K562 (cell line): ENCODE measurements at regions not wholly inside any gene's neighbourhood (a gene's known extent, or its start where the extent isn't known, plus 50 kb on each side); places are given as distances from the start of the nearest gene placed in this dataset.

Source experiments
- ATAC-seq: fragments of 200-7000 bp; cut with Tn5 transposase; 3 replicates; pipeline ENCODE4 v1.9.1; 2020; ENCODE audit warnings: moderate library complexity
- BruUV-seq: library from RNA; stranded (reverse); fragments of 400-500 nt; replicated peaks from 2 replicates; lab custom pipeline; 2021; lab: Mats Ljungman, UMichigan
- CTCF ChIA-PET: fragments of 300-600 bp; formaldehyde crosslinking; extraction: SDS; loops from one replicate; lab custom pipeline; 2021; ENCODE audit warnings: low intra/inter-chr PET ratio; lab: Yijun Ruan, JAX
- POLR2A ChIA-PET: fragments of 300-600, 350-650 bp; sonication (Branson Sonifier 250); formaldehyde crosslinking; extraction: SDS; loops from one replicate; lab custom pipeline; 2021; ENCODE audit warnings: antibody characterized with exemption, inconsistent platforms; lab: Yijun Ruan, JAX
- DNase-seq, 4 experiments: peaks; one replicate each; pipeline versions ENCODE4 v3.0.0 to v3.0.0-alpha.2; 2011 to 2018; ENCODE audit warnings: low spot score in 3 of 4, mixed read lengths in 3 of 4; ENCODE audit errors: extremely low read depth in 1 of 4
- FAIRE-seq: peaks from 2 replicates; lab custom pipeline; 2011; peaks lifted over from hg19 to GRCh38; lab: Jason Lieb, UNC
- H2AFZ ChIP-seq: 2 replicates; pipeline ENCODE4 v1.6.0; 2011; ENCODE audit warnings: low read depth, low read length, control low read depth, inconsistent platforms
- H3K27ac ChIP-seq: fragments of 200-600 bp; 3 replicates; pipeline ENCODE4 v1.8.0; 2011; ENCODE audit warnings: low read depth, mild to moderate bottlenecking, control low read depth, inconsistent platforms, low read length, moderate library complexity, mixed read lengths; ENCODE audit errors: extremely low read depth
- H3K27me3 ChIP-seq, 2 experiments: fragments of 300-600 bp in 1 of 2; 2 replicates in 1 of 2; 3 replicates in 1 of 2; pipeline versions ENCODE4 v1.6.0 to v1.8.0; 2011; ENCODE audit warnings: inconsistent platforms in 2 of 2, low read length in 2 of 2, mild to moderate bottlenecking in 1 of 2, mixed read lengths in 1 of 2, moderate library complexity in 1 of 2; ENCODE audit not compliant: control insufficient read depth in 2 of 2, insufficient read depth in 2 of 2
- H3K36me3 ChIP-seq: fragments of 300-600 bp; 3 replicates; pipeline ENCODE4 v1.8.0; 2011; ENCODE audit warnings: mild to moderate bottlenecking, low read length, inconsistent platforms; ENCODE audit not compliant: control insufficient read depth, insufficient read depth
- H3K4me1 ChIP-seq, 2 experiments: fragments of 200-600 bp in 1 of 2; replicated peaks in 1 of 2; 2 replicates in 1 of 2; 3 replicates in 1 of 2; pipeline versions ENCODE4 v1.5.1 to v1.8.0; 2011; ENCODE audit warnings: inconsistent platforms in 2 of 2, low read length in 2 of 2, mild to moderate bottlenecking in 1 of 2, mixed read lengths in 1 of 2, moderate library complexity in 1 of 2; ENCODE audit not compliant: control insufficient read depth in 2 of 2, insufficient read depth in 2 of 2
- H3K4me2 ChIP-seq: 2 replicates; pipeline ENCODE4 v1.6.1; 2011; ENCODE audit warnings: low read length, control low read depth, inconsistent platforms, mixed read lengths; ENCODE audit not compliant: insufficient read depth
- H3K4me3 ChIP-seq: fragments of 200-600 bp; sonication (generic), shearing (Covaris generic); 2 replicates; pipeline ENCODE4 v1.5.1; 2016; ENCODE audit warnings: control low read depth, inconsistent platforms
- H3K79me2 ChIP-seq: fragments of 200-600 bp; 3 replicates; pipeline ENCODE4 v1.8.0; 2011; ENCODE audit warnings: low read length, inconsistent platforms; ENCODE audit not compliant: control insufficient read depth, insufficient read depth
- H3K9ac ChIP-seq, 2 experiments: 2 replicates each; pipeline versions ENCODE4 v1.6.0 to v1.6.1; 2011; ENCODE audit warnings: low read depth in 2 of 2, low read length in 2 of 2, control low read depth in 1 of 2, inconsistent platforms in 1 of 2, mild to moderate bottlenecking in 1 of 2, mixed read lengths in 1 of 2; ENCODE audit not compliant: insufficient read depth in 1 of 2
- H3K9me1 ChIP-seq: one replicate; pipeline ENCODE4 v1.6.0; 2011; ENCODE audit warnings: inconsistent platforms, mild to moderate bottlenecking, low read length, moderate library complexity; ENCODE audit not compliant: control insufficient read depth, insufficient read depth
- H3K9me3 ChIP-seq: replicated peaks from 2 replicates; pipeline ENCODE4 v1.5.1; 2011; ENCODE audit warnings: low read depth, low read length, inconsistent platforms; ENCODE audit not compliant: control insufficient read depth, insufficient read depth
- H4K20me1 ChIP-seq: replicated peaks from 2 replicates; pipeline ENCODE4 v1.6.1; 2011; ENCODE audit warnings: low read length, inconsistent platforms, mixed read lengths; ENCODE audit not compliant: control insufficient read depth, insufficient read depth
- FOXA1 ChIP-seq: fragments of 450-650 bp; IDR thresholded peaks from 2 replicates; pipeline ENCODE4 v1.6.1; 2016; ENCODE audit warnings: mild to moderate bottlenecking, borderline replicate concordance
- KLF13 ChIP-seq: fragments of 450-650 bp; IDR thresholded peaks from 2 replicates; pipeline ENCODE4 v1.6.1; 2016; ENCODE audit warnings: missing genetic modification characterization, low read depth, mild to moderate bottlenecking, missing compliant biosample characterization, moderate library complexity, borderline replicate concordance
- KLF16 ChIP-seq: IDR thresholded peaks from 2 replicates; pipeline ENCODE4 v1.6.1; 2016; ENCODE audit warnings: antibody characterized with exemption
- PHF8 ChIP-seq: fragments of 200-600 bp; sonication (generic); IDR thresholded peaks from 2 replicates; pipeline ENCODE4 v1.6.1; 2012; ENCODE audit warnings: mixed run types, mild to moderate bottlenecking, inconsistent platforms, low read length, moderate library complexity, borderline replicate concordance
- RAD51 ChIP-seq: fragments of 450-650 bp; IDR thresholded peaks from 2 replicates; pipeline ENCODE4 v1.7.1; 2016; ENCODE audit warnings: low read depth, mild to moderate bottlenecking, borderline replicate concordance
- U2AF1 ChIP-seq: fragments of 200-400 bp; formaldehyde crosslinking; optimal IDR thresholded peaks from 2 replicates; pipeline ENCODE3; 2017; ENCODE audit warnings: mild to moderate bottlenecking, low read depth, low read length, moderate library complexity
- ZNF217 ChIP-seq: sonication (generic); formaldehyde crosslinking; IDR thresholded peaks from 2 replicates; pipeline ENCODE4 v1.8.0; 2022; ENCODE audit warnings: mild to moderate bottlenecking, missing genetic modification reagents
- ZNF740 ChIP-seq, 3 experiments: fragments of 200-800 bp in 1 of 3; sonication (Bioruptor generic) in 1 of 3; sonication (generic) in 1 of 3; formaldehyde crosslinking in 1 of 3; IDR thresholded peaks; 2 replicates each; pipeline versions ENCODE4 v1.6.1 to v1.8.0; 2016 to 2022; ENCODE audit warnings: mild to moderate bottlenecking in 2 of 3, missing compliant biosample characterization in 2 of 3, missing genetic modification characterization in 2 of 3, missing genetic modification reagents in 1 of 3
- WGBS: fragments of 100-300 bp; shearing (Covaris generic); methylation state at CpG from one replicate; pipeline ENCODE4 v1.1.6; 2016; ENCODE audit warnings: low coverage, mixed read lengths; ENCODE audit not compliant: insufficient coverage; ENCODE audit errors: missing lambda C conversion rate; 5-methylcytosine and 5-hydroxymethylcytosine counted together
- in situ Hi-C: fragments of 300-500 bp; cut with MboI; formaldehyde crosslinking; loops from 4 replicates; pipeline ENCODE4 v1.15.0; 2018; ENCODE audit warnings: inconsistent platforms, mixed read lengths
- intact Hi-C: fragments of 100-400 bp; cut with micrococcal nuclease; formaldehyde crosslinking; loops from 2 replicates; pipeline ENCODE4 v1.14.2; 2022
- TF ChIP-seq, protein P1 (sequence below): fragments of 250-450 bp; sonication (Bioruptor Pico); IDR thresholded peaks from 2 replicates; pipeline ENCODE4 v1.5.0; 2020; ENCODE audit warnings: mild to moderate bottlenecking, borderline replicate concordance

DNA sequence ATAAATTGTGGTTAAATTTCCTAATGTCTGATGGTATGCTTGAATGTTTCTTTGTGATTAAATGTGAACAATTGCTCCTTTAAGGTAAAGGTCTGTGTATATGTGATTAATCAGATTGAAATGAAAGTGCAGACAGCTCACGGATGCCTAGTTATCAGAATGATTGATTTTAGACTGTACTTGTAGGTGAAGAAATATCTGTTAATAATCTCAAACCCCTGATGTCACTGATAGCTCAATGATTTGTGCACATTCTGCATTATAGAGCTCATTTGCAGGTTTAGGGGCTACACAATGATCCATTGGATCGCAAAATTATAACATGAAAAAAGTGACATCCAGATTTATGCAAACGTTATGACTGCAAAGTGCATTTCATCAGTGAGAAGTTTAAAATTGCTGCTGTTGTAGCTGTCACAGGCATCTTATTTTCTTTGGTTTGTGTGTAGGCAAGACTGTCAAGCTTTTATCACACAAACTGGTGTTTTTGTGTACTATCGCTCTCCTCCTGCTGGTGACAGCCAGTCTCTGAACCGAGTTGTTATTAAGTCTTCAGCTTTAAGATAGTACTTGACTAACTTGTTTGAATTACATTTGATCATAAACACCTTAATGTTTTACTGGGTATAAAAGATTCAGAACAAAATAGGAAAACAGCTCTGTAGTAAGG lies 103.4 kb upstream of the RMST start:
- no peaks in the 10 kb centered on the region for H3K79me2 ChIP-seq
- no peaks in the 10 kb centered on the region for H3K27me3 ChIP-seq
- no peak overlapping the region for H3K27ac ChIP-seq
- H3K9me1 ChIP-seq: no peaks in the 10 kb centered on the region
- ChIA-PET CTCF (no interaction called here), POLR2A (no interaction called here)
- TF ChIP-seq RAD51: no peak
- TF ChIP-seq, protein P1, sequence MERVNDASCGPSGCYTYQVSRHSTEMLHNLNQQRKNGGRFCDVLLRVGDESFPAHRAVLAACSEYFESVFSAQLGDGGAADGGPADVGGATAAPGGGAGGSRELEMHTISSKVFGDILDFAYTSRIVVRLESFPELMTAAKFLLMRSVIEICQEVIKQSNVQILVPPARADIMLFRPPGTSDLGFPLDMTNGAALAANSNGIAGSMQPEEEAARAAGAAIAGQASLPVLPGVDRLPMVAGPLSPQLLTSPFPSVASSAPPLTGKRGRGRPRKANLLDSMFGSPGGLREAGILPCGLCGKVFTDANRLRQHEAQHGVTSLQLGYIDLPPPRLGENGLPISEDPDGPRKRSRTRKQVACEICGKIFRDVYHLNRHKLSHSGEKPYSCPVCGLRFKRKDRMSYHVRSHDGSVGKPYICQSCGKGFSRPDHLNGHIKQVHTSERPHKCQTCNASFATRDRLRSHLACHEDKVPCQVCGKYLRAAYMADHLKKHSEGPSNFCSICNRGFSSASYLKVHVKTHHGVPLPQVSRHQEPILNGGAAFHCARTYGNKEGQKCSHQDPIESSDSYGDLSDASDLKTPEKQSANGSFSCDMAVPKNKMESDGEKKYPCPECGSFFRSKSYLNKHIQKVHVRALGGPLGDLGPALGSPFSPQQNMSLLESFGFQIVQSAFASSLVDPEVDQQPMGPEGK (CRISPR knock-in tag): no peak
- TF ChIP-seq U2AF1: no peak
- no peak for TF ChIP-seq FOXA1
- no peak for TF ChIP-seq ZNF740 (CRISPR knock-in tag; IDR thresholded peaks at IDR 0.05)
- TF ChIP-seq ZNF740 (tag; IDR thresholded peaks at IDR 0.05): no peak
- no peak for TF ChIP-seq ZNF217 (CRISPR knock-in tag)
- no peak for TF ChIP-seq KLF13
- no peak for TF ChIP-seq KLF16
- no peak for TF ChIP-seq PHF8
- no peak overlapping the region for H3K4me2 ChIP-seq
- no TSS peak for BruUV-seq
- in situ Hi-C loops (no loop called here), intact Hi-C loops (no loop called here)
- no peak for ATAC-seq
- no peaks in the 10 kb centered on the region for H3K36me3 ChIP-seq
- no peak overlapping the region for H3K4me3 ChIP-seq
- H3K9ac ChIP-seq: no peak overlapping the region
- H3K4me1 ChIP-seq: no peaks in the 10 kb centered on the region
- no peak for FAIRE-seq
- H3K9me3 ChIP-seq: no peaks in the 10 kb centered on the region; the same call in 1 of the 2 replicates
- no peak for DNase-seq
- 3% methylated on average over 5 of the region's 5 CpGs for WGBS
- H2AFZ ChIP-seq: no peak overlapping the region
- H4K20me1 ChIP-seq: no peaks in the 10 kb centered on the region
